Large intestine (tissue), 3 donors: ENCODE measurements at regions not wholly inside any gene's neighbourhood (a gene's known extent, or its start where the extent isn't known, plus 50 kb on each side); places are given as distances from the start of the nearest gene placed in this dataset.

Experiments
- DNase-seq, 2 donors: peaks; one replicate each; pipeline versions ENCODE4 v3.0.0 to v3.0.0-alpha.2; 2013
- H3K27ac ChIP-seq: one replicate; pipeline ENCODE4 v1.5.1; 2013; ENCODE audit warnings: low read length
- H3K27me3 ChIP-seq: 2 replicates; pipeline ENCODE4 v1.6.1; 2013; ENCODE audit warnings: low read length; ENCODE audit not compliant: control insufficient read depth, insufficient read depth
- H3K36me3 ChIP-seq: 2 replicates; pipeline ENCODE4 v1.6.1; 2013; ENCODE audit warnings: low read length; ENCODE audit not compliant: control insufficient read depth, insufficient read depth
- H3K4me1 ChIP-seq: one replicate; pipeline ENCODE4 v1.6.1; 2013; ENCODE audit warnings: low read length; ENCODE audit not compliant: control insufficient read depth, insufficient read depth
- H3K4me3 ChIP-seq: one replicate; pipeline ENCODE4 v1.5.1; 2013; ENCODE audit warnings: low read length
- H3K9me3 ChIP-seq: one replicate; pipeline ENCODE4 v1.6.1; 2013; ENCODE audit warnings: mild to moderate bottlenecking, low read depth, low read length, moderate library complexity; ENCODE audit not compliant: control insufficient read depth
- whole genome bisulfite sequencing: methylation state at CpG from one replicate; pipeline ENCODE4 v1.1.5; 2013; ENCODE audit warnings: low lambda C conversion rate; ENCODE audit not compliant: insufficient coverage; 5-methylcytosine and 5-hydroxymethylcytosine counted together

DNA sequence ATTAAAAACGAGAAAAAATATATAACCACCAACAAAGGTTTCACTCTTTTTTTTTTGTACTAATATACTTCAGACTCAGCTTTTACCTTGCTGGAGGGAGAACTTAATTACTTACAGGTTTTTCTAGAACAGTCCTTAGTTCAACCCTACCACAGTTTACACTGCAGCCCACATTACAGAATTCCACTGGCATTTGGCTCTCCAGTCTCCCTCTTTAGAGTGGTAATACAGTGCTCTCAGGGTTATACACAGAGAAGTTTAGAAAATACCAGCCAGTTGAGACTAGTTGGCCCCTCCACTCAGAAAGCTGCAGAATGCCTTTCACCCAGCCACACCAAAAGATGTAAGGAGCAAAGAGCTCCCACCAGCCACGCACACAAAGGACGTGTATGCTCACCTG lies 122.3 kb upstream of the DIO3 start:
- Histone ChIP-seq H3K4me1 (no peaks in the 10 kb centered on the region), H3K4me3 (no peak overlapping the region)

GRCh38 chr14:101440496-101440895 lies 120.8 kb upstream of the DIO3 start:
- Histone ChIP-seq H3K36me3 (no peaks in the 10 kb centered on the region), H3K4me1 (no peaks in the 10 kb centered on the region), H3K27ac (no peak overlapping the region), H3K9me3 (no peaks in the 10 kb centered on the region), H3K27me3 (peaks cover 2% of the 10 kb centered on the region), H3K4me3 (no peak overlapping the region)
- no CpG with 5 or more reads among the region's 6 CpGs for WGBS
- peak in 1 of 2 donors; percentile 59 for DNase-seq

More for the DNA sequence above, 122.3 kb upstream of the DIO3 start:
- H3K27ac ChIP-seq = no peak overlapping the region
- no peaks in the 10 kb centered on the region for H3K9me3 ChIP-seq
- 79% methylated on average over 3 of the region's 3 CpGs for WGBS
- DNase-seq = no peak
- H3K27me3 ChIP-seq = peaks cover 2% of the 10 kb centered on the region
- no peaks in the 10 kb centered on the region for H3K36me3 ChIP-seq

DNA sequence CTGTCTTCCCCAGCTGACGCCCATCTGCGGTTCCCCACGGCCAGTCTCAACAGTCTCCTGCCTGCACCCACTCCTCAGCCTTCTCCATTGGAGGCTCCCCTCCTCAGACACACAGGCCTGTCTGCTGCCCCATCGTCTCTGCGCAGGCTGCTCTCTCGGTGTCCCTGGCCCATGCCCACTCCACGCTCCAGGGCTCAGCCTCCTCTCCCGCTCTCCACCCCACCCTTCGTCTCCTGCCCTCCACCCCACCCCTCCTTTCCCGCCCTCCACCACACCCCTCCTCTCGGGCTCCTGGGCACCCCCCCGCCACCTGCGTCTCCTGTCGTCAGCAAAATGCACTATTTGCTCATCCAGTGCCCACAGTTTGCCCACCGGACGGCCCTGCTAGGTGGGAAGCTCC lies 119.6 kb upstream of the DIO3 start:
- 95% methylated on average over 4 of the region's 16 CpGs for WGBS
- no peaks in the 10 kb centered on the region for H3K9me3 ChIP-seq
- H3K27me3 ChIP-seq = peaks cover 2% of the 10 kb centered on the region
- no peaks in the 10 kb centered on the region for H3K36me3 ChIP-seq
- no peak overlapping the region for H3K4me3 ChIP-seq
- H3K4me1 ChIP-seq = no peaks in the 10 kb centered on the region
- no peak overlapping the region for H3K27ac ChIP-seq
- no peak for DNase-seq

DNA sequence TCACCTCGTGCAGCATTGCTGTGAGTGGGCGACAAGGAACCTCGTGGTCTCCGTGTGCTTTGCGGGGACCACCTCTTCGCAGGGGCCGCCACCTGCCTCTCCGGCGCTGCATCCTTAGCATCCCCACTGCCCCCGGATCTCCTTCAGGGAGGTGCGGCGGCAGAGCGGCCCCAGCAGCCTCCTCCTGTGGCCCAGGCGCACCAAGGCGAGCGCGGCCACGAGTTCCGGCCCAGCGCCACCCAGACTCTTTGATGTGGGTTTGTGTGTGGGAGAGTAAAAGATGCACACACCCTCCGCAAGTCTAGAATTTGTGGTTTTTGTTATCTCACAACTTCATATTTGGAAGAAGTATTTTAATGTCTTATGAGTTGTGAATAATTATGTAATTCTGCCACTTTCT lies 118.8 kb upstream of the DIO3 start:
- Histone ChIP-seq H3K27me3 (peaks cover 2% of the 10 kb centered on the region), H3K36me3 (no peaks in the 10 kb centered on the region), H3K4me3 (no peak overlapping the region), H3K4me1 (no peaks in the 10 kb centered on the region), H3K27ac (no peak overlapping the region), H3K9me3 (no peaks in the 10 kb centered on the region)
- no peak for DNase-seq
- WGBS = no CpG with 5 or more reads among the region's 21 CpGs

DNA sequence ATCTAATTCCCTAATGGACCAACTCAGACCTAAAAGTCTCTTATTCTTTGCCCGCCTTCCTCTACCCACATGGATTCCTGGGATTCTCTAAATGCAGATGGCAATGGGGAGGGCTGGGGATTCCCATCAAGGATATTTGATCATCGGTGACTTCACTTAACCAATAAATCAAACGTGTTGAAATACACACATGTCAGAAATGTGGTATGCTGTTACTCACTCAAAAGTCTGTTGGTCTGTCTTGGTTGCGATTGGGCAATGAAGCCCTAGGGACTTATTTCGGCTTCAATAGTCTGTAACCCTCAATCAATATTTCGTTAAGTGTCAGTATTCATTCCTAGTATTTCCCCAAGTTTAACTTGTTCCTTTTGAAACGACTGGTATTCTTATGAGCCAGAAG lies 117.2 kb upstream of the DIO3 start:
- 100% methylated on average over 4 of the region's 7 CpGs for WGBS
- no peaks in the 10 kb centered on the region for H3K9me3 ChIP-seq
- no peaks in the 10 kb centered on the region for H3K4me1 ChIP-seq
- no peak overlapping the region for H3K27ac ChIP-seq
- H3K27me3 ChIP-seq = peaks cover 2% of the 10 kb centered on the region
- no peaks in the 10 kb centered on the region for H3K36me3 ChIP-seq
- H3K4me3 ChIP-seq = no peak overlapping the region
- no peak for DNase-seq

DNA sequence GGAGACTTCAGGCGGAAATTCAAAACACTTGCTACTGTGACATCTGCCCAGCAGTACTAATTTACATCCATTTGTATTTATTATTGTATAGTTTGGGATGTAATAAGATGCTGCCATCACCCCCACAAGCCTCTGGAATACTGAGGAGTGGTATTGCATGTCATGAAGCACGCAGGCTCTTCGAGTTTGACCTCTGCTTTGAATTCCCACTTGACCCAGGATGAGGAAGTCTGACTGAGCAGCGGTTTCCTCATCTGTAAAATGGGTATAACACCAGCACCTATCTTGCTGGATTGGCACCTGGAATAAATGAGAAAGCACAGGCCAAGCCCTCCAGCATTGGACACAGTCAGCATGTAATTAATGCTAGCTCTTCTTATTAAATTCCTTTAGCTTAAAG lies 116.0 kb upstream of the DIO3 start:
- no CpG with 5 or more reads among the region's 4 CpGs for WGBS
- H3K27me3 ChIP-seq = peaks cover 2% of the 10 kb centered on the region
- H3K27ac ChIP-seq = no peak overlapping the region
- no peak overlapping the region for H3K4me3 ChIP-seq
- no peaks in the 10 kb centered on the region for H3K36me3 ChIP-seq
- H3K9me3 ChIP-seq = no peaks in the 10 kb centered on the region
- no peaks in the 10 kb centered on the region for H3K4me1 ChIP-seq
- DNase-seq = no peak

GRCh38 chr14:101446387-101446969 lies 114.8 kb upstream of the DIO3 start:
- Histone ChIP-seq H3K4me1 (no peaks in the 10 kb centered on the region), H3K36me3 (no peaks in the 10 kb centered on the region), H3K9me3 (no peaks in the 10 kb centered on the region), H3K27ac (no peak overlapping the region), H3K27me3 (peaks cover 1% of the 10 kb centered on the region), H3K4me3 (no peak overlapping the region)
- no CpG with 5 or more reads among the region's 10 CpGs for WGBS
- no peak for DNase-seq

DNA sequence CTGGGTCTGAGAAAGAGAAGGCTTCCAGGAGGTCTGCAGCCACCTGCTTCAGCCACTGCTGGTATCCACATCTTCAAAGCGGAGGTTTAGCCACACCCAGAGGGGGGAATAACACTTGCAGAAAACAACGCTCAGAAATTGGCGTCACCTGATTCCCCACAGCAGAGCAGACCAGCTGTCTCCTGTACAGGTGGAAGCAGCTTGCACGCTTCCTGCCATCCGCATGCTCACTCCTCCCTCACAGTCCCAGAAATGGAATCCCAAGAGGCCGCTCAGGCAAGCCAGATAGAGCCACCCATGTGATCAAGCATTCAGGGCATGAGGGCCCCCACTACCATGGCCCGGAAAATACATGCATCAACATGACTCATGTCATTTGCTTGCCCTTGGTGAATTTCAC lies 112.2 kb upstream of the DIO3 start:
- H3K9me3 ChIP-seq = no peaks in the 10 kb centered on the region
- DNase-seq = no peak
- peaks cover 8% of the 10 kb centered on the region for H3K27me3 ChIP-seq
- no peaks in the 10 kb centered on the region for H3K4me1 ChIP-seq
- WGBS = 80% methylated on average over 1 of the region's 7 CpGs
- H3K36me3 ChIP-seq = no peaks in the 10 kb centered on the region
- H3K4me3 ChIP-seq = no peak overlapping the region
- H3K27ac ChIP-seq = no peak overlapping the region

DNA sequence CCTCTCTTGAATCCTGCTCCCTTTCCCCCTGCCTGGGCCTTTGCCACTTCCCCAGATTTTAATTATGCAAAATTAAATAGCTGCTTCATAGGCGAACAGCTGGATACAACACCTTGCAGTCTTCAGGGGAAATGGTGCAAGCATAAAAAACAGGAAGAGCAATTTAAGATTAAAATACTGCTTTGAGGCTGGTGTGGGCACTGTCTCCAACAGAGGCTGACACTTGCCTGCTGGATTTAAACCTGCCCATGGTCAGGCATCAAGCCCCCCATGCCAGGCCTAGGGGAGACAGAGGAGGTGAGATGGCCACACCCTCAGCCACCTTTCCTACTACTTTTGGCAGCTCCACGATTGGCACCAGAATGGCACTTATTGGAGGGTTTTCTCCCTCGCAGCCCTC lies 110.1 kb upstream of the DIO3 start:
- Histone ChIP-seq H3K27me3 (peaks cover 27% of the 10 kb centered on the region), H3K4me3 (no peak overlapping the region), H3K4me1 (no peaks in the 10 kb centered on the region), H3K36me3 (no peaks in the 10 kb centered on the region), H3K9me3 (no peaks in the 10 kb centered on the region), H3K27ac (no peak overlapping the region)
- WGBS = 93% methylated on average over 2 of the region's 3 CpGs
- no peak for DNase-seq

GRCh38 chr14:101453225-101453624 lies 108.1 kb upstream of the DIO3 start:
- no peaks in the 10 kb centered on the region for H3K4me1 ChIP-seq
- H3K27me3 ChIP-seq = peaks cover 45% of the 10 kb centered on the region
- no peak overlapping the region for H3K4me3 ChIP-seq
- DNase-seq = no peak
- H3K27ac ChIP-seq = no peak overlapping the region
- H3K9me3 ChIP-seq = peaks cover 7% of the 10 kb centered on the region
- no peaks in the 10 kb centered on the region for H3K36me3 ChIP-seq
- no CpG with 5 or more reads among the region's 7 CpGs for WGBS

DNA sequence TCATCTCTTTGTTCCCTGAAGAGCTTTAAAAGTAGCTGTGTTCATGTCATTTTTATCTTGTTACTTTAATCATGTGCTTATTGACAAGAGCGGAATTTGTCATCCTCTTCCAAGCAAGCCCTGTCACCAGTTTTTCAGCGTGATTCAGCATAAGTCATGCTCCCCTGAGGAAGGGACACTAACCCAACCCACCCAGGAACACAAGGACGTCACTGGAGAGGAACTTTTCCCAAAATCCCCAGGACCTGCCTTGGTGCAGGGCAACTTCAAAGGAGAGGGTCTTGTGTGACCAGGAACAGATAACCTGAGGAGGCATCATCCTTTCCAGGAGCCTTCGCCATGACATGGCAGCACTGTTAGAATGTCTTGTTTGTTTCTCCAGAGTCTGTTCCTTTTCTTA lies 107.1 kb upstream of the DIO3 start:
- no peak overlapping the region for H3K4me3 ChIP-seq
- no peak overlapping the region for H3K27ac ChIP-seq
- peaks cover 8% of the 10 kb centered on the region for H3K9me3 ChIP-seq
- DNase-seq = no peak
- H3K4me1 ChIP-seq = no peaks in the 10 kb centered on the region
- 80% methylated on average over 1 of the region's 4 CpGs for WGBS
- H3K36me3 ChIP-seq = no peaks in the 10 kb centered on the region
- peaks cover 54% of the 10 kb centered on the region for H3K27me3 ChIP-seq
